ENCODE measurements at regions not wholly inside any gene's neighbourhood (a gene's known extent, or its start where the extent isn't known, plus 50 kb on each side); places are given as distances from the start of the nearest gene placed in this dataset.

GRCh38 chr15:93232845-93233244 lies 143.8 kb upstream of the RGMA start:
- no peak for DNase-seq (ENCODE audit: low read depth, low spot score)

DNA sequence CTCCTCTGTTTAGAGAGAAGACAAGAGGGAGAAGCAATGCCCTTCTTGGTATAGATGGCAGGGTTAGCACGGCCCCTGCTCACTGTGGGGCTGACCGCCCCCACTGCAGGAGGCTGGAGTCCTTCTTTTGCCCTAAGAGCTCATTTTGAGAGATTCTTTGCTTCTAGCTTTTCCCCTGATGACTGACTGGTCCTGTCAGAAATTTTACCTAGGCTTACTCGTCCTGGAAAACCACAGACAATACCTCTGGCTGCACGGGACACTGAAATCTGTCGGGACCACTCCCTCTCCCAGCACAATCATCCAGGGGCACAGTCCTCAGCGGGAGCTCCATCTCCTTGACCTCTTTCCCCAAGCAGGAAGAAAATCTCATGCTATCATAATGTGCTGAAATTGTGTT lies 143.0 kb upstream of the RGMA start:
- no peak overlapping the region for H3K27ac ChIP-seq
- TF ChIP-seq EZH2 (IDR thresholded peaks at IDR 0.05) (no peak), FOXP2 (optimal IDR thresholded peaks at IDR 0.05; ENCODE audit: control extremely low read depth, extremely low read length, insufficient read depth) (no peak), POLR2AphosphoS5 (IDR thresholded peaks at IDR 0.05; ENCODE audit: borderline replicate concordance, low read depth, low read length) (no peak)
- no peak for DNase-seq (ENCODE audit: low read depth, low spot score)
- no peak overlapping the region for H3K4me3 ChIP-seq
- H3K36me3 ChIP-seq (ENCODE audit: insufficient read depth, low read length) = no peaks in the 10 kb centered on the region
- no peak overlapping the region for H3K9ac ChIP-seq (ENCODE audit: insufficient read length)
- no peaks in the 10 kb centered on the region for H3K9me3 ChIP-seq (ENCODE audit: low read depth, low read length)

More at GRCh38 chr15:93232845-93233244, 143.8 kb upstream of the RGMA start:
- Histone ChIP-seq H3K4me3 (no peak overlapping the region), H3K27ac (no peak overlapping the region), H3K36me3 (ENCODE audit: insufficient read depth, low read length) (no peaks in the 10 kb centered on the region), H3K9ac (ENCODE audit: insufficient read length) (no peak overlapping the region), H3K9me3 (ENCODE audit: low read depth, low read length) (no peaks in the 10 kb centered on the region)
- TF ChIP-seq POLR2AphosphoS5 (IDR thresholded peaks at IDR 0.05; ENCODE audit: borderline replicate concordance, low read depth, low read length) = no peak
- TF ChIP-seq FOXP2 (optimal IDR thresholded peaks at IDR 0.05; ENCODE audit: control extremely low read depth, extremely low read length, insufficient read depth) = no peak

GRCh38 chr15:93231261-93231925 lies 142.4 kb upstream of the RGMA start:
- Histone ChIP-seq H3K27ac (no peak overlapping the region), H3K36me3 (ENCODE audit: insufficient read depth, low read length) (no peaks in the 10 kb centered on the region), H3K9ac (ENCODE audit: insufficient read length) (no peak overlapping the region), H3K4me3 (no peak overlapping the region), H3K9me3 (ENCODE audit: low read depth, low read length) (no peaks in the 10 kb centered on the region)
- no peak for DNase-seq (ENCODE audit: low read depth, low spot score)
- TF ChIP-seq POLR2AphosphoS5 (IDR thresholded peaks at IDR 0.05; ENCODE audit: borderline replicate concordance, low read depth, low read length) (no peak), EZH2 (IDR thresholded peaks at IDR 0.05) (no peak), FOXP2 (optimal IDR thresholded peaks at IDR 0.05; ENCODE audit: control extremely low read depth, extremely low read length, insufficient read depth) (no peak)

DNA sequence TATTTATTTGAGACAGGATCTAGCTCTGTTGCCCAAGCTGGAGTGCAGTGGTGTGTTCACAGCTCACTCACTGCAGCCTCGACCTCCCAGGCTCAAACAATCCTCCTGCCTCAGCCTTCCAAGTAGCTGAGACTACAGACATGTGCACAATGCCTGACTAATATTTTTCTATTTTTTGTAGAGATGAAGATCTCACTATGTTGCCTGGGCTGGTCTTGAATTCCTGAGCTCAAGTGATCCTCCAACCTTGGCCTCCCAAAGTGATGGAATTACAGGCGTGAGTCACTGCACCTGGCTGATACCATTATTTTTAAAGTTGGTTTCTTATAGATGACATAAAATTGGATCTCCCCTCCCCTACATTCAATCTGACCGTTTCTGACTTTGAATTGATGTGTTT lies 139.5 kb upstream of the RGMA start:
- Histone ChIP-seq H3K36me3 (ENCODE audit: insufficient read depth, low read length) (no peaks in the 10 kb centered on the region), H3K9me3 (ENCODE audit: low read depth, low read length) (no peaks in the 10 kb centered on the region), H3K9ac (ENCODE audit: insufficient read length) (no peak overlapping the region), H3K4me3 (no peak overlapping the region), H3K27ac (no peak overlapping the region)
- no peak for TF ChIP-seq POLR2AphosphoS5 (IDR thresholded peaks at IDR 0.05; ENCODE audit: borderline replicate concordance, low read depth, low read length)
- no peak for TF ChIP-seq EZH2 (IDR thresholded peaks at IDR 0.05)
- TF ChIP-seq FOXP2 (optimal IDR thresholded peaks at IDR 0.05; ENCODE audit: control extremely low read depth, extremely low read length, insufficient read depth) = no peak
- DNase-seq (ENCODE audit: low read depth, low spot score) = no peak

DNA sequence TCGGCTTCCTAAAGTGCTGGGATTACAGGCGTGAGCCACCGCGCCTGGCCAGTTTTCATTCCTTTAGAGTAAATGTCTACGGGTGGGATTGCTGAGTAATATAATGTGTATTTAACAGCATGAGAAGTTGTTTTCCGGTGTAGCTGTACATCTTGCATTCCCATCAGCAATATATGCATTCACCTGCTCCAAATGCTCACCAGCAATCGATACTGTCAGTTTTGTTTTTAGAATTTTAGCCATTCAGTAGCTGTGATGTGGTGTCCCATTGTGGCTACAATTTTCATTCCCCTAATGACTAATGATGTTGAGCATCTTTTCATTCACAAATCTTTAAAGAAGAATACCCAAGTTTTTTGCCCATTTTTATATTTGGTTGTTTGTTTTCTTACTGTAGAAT lies 134.8 kb upstream of the RGMA start:
- TF ChIP-seq FOXP2 (optimal IDR thresholded peaks at IDR 0.05; ENCODE audit: control extremely low read depth, extremely low read length, insufficient read depth) (no peak), EZH2 (IDR thresholded peaks at IDR 0.05) (no peak), POLR2AphosphoS5 (IDR thresholded peaks at IDR 0.05; ENCODE audit: borderline replicate concordance, low read depth, low read length) (no peak)
- no peak overlapping the region for H3K4me3 ChIP-seq
- DNase-seq (ENCODE audit: low read depth, low spot score) = no peak
- H3K27ac ChIP-seq = no peak overlapping the region
- H3K36me3 ChIP-seq (ENCODE audit: insufficient read depth, low read length) = no peaks in the 10 kb centered on the region
- no peak overlapping the region for H3K9ac ChIP-seq (ENCODE audit: insufficient read length)
- no peaks in the 10 kb centered on the region for H3K9me3 ChIP-seq (ENCODE audit: low read depth, low read length)

DNA sequence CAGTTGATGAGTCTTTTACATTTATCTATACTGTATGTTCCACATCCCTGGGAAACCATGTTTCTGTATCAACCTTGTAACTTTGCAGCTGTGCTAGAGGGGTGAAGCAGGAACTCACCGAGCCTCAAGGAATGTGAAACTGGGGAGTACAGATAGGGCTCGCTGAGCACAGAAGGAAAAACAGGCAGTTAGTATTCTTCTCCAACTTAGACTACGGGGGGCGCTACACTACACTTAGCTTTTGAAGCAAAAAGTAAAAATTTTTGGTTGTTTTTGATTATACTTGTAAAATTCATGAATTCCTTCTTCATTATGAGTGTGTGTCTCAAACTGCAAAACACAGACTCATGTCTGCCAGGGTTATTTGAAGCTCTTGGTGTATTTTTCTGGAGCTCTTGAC lies 132.7 kb upstream of the RGMA start:
- no peaks in the 10 kb centered on the region for H3K9me3 ChIP-seq (ENCODE audit: low read depth, low read length)
- H3K9ac ChIP-seq (ENCODE audit: insufficient read length) = no peak overlapping the region
- no peak overlapping the region for H3K27ac ChIP-seq
- TF ChIP-seq POLR2AphosphoS5 (IDR thresholded peaks at IDR 0.05; ENCODE audit: borderline replicate concordance, low read depth, low read length) (no peak), FOXP2 (optimal IDR thresholded peaks at IDR 0.05; ENCODE audit: control extremely low read depth, extremely low read length, insufficient read depth) (no peak), EZH2 (IDR thresholded peaks at IDR 0.05) (no peak)
- H3K4me3 ChIP-seq = no peak overlapping the region
- no peak for DNase-seq (ENCODE audit: low read depth, low spot score)
- H3K36me3 ChIP-seq (ENCODE audit: insufficient read depth, low read length) = no peaks in the 10 kb centered on the region

- TF ChIP-seq FOXP2 (optimal IDR thresholded peaks at IDR 0.05; ENCODE audit: control extremely low read depth, extremely low read length, insufficient read depth) = no peak
- no peak for TF ChIP-seq POLR2AphosphoS5 (IDR thresholded peaks at IDR 0.05; ENCODE audit: borderline replicate concordance, low read depth, low read length)
- TF ChIP-seq EZH2 (IDR thresholded peaks at IDR 0.05) = no peak
- no peak for DNase-seq (ENCODE audit: low read depth, low spot score)
- no peaks in the 10 kb centered on the region for H3K36me3 ChIP-seq (ENCODE audit: insufficient read depth, low read length)
- H3K27ac ChIP-seq = no peak overlapping the region
- no peak overlapping the region for H3K9ac ChIP-seq (ENCODE audit: insufficient read length)
- no peak overlapping the region for H3K4me3 ChIP-seq
- no peaks in the 10 kb centered on the region for H3K9me3 ChIP-seq (ENCODE audit: low read depth, low read length)
Observed at GRCh38 chr15:93219859-93220420, 130.9 kb upstream of the RGMA start.

GRCh38 chr15:93217343-93217742 lies 128.3 kb upstream of the RGMA start:
- H3K27ac ChIP-seq = no peak overlapping the region
- no peak for TF ChIP-seq FOXP2 (optimal IDR thresholded peaks at IDR 0.05; ENCODE audit: control extremely low read depth, extremely low read length, insufficient read depth)
- TF ChIP-seq EZH2 (IDR thresholded peaks at IDR 0.05) = no peak
- no peak for TF ChIP-seq POLR2AphosphoS5 (IDR thresholded peaks at IDR 0.05; ENCODE audit: borderline replicate concordance, low read depth, low read length)
- no peak overlapping the region for H3K4me3 ChIP-seq
- no peaks in the 10 kb centered on the region for H3K9me3 ChIP-seq (ENCODE audit: low read depth, low read length)
- H3K9ac ChIP-seq (ENCODE audit: insufficient read length) = no peak overlapping the region
- no peak for DNase-seq (ENCODE audit: low read depth, low spot score)
- no peaks in the 10 kb centered on the region for H3K36me3 ChIP-seq (ENCODE audit: insufficient read depth, low read length)

DNA sequence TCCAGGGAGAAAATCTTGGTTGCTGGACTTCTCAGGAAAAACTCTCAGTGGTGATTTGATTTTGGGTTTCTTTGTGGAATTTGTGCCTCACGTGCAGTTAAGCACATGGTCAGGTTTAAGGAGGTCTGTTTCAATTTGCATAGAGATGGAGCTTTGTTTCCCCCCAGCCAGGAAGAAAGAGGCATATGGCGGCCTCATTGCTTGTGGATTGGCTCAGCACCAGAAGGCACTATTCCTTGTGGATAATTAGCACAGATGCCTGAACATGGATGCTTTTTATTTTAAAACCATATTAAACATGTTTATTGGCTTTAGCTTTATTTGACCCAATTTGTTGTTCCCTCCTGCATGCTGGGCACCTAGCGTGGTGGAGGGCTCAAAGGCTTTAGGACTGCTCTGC lies 125.1 kb upstream of the RGMA start:
- Histone ChIP-seq H3K27ac (no peak overlapping the region), H3K36me3 (ENCODE audit: insufficient read depth, low read length) (no peaks in the 10 kb centered on the region), H3K9ac (ENCODE audit: insufficient read length) (no peak overlapping the region), H3K4me3 (no peak overlapping the region), H3K9me3 (ENCODE audit: low read depth, low read length) (no peaks in the 10 kb centered on the region)
- TF ChIP-seq EZH2 (IDR thresholded peaks at IDR 0.05) = no peak
- TF ChIP-seq FOXP2 (optimal IDR thresholded peaks at IDR 0.05; ENCODE audit: control extremely low read depth, extremely low read length, insufficient read depth) = no peak
- TF ChIP-seq POLR2AphosphoS5 (IDR thresholded peaks at IDR 0.05; ENCODE audit: borderline replicate concordance, low read depth, low read length) = no peak
- DNase-seq (ENCODE audit: low read depth, low spot score) = no peak

All from SK-N-MC (cell line).